DOHH2 (cell line): ENCODE measurements at regions not wholly inside any gene's neighbourhood (a gene's known extent, or its start where the extent isn't known, plus 50 kb on each side); places are given as distances from the start of the nearest gene placed in this dataset.

Source experiments
- H3F3A ChIP-seq: fragments of 200-600 bp; sonication (generic), shearing (Covaris generic); 2 replicates; pipeline ENCODE4 v1.6.0; 2016; ENCODE audit warnings: antibody characterized with exemption, mild to moderate bottlenecking; ENCODE audit not compliant: control insufficient read depth, insufficient read depth
- H3K27ac ChIP-seq: fragments of 200-600 bp; sonication (generic); 2 replicates; pipeline ENCODE4 v1.5.1; 2014; ENCODE audit warnings: low read depth, mild to moderate bottlenecking, low read length, moderate library complexity
- H3K27me3 ChIP-seq: fragments of 200-600 bp; sonication (generic); 2 replicates; pipeline ENCODE4 v1.6.1; 2014; ENCODE audit warnings: mild to moderate bottlenecking, low read length, mixed read lengths; ENCODE audit not compliant: control insufficient read depth
- H3K36me3 ChIP-seq: fragments of 200-600 bp; sonication (generic); 2 replicates; pipeline ENCODE4 v1.6.1; 2014; ENCODE audit warnings: mild to moderate bottlenecking, low read length, moderate library complexity, mixed read lengths; ENCODE audit not compliant: control insufficient read depth
- H3K4me1 ChIP-seq: fragments of 200-600 bp; sonication (generic); 2 replicates; pipeline ENCODE4 v1.6.1; 2014; ENCODE audit warnings: mild to moderate bottlenecking, low read length, mixed read lengths; ENCODE audit not compliant: control insufficient read depth
- H3K4me2 ChIP-seq: fragments of 200-600 bp; sonication (generic); 2 replicates; pipeline ENCODE4 v1.6.0; 2014; ENCODE audit warnings: mild to moderate bottlenecking, low read length, moderate library complexity
- H3K4me3 ChIP-seq: fragments of 200-600 bp; sonication (generic); 2 replicates; pipeline ENCODE4 v1.5.1; 2014; ENCODE audit warnings: mild to moderate bottlenecking, low read length, mixed read lengths
- H3K79me2 ChIP-seq: fragments of 200-600 bp; sonication (generic); 2 replicates; pipeline ENCODE4 v1.6.1; 2014; ENCODE audit warnings: mild to moderate bottlenecking, low read length, mixed read lengths; ENCODE audit not compliant: control insufficient read depth
- H3K9me2 ChIP-seq: fragments of 200-600 bp; sonication (generic); replicated peaks from 2 replicates; pipeline ENCODE4 v1.6.1; 2014; ENCODE audit warnings: mild to moderate bottlenecking, low read length, mixed read lengths; ENCODE audit not compliant: control insufficient read depth
- H3K9me3 ChIP-seq: fragments of 200-600 bp; sonication (generic); 2 replicates; pipeline ENCODE4 v1.6.1; 2014; ENCODE audit warnings: antibody characterized with exemption, low read length, mixed read lengths; ENCODE audit not compliant: control insufficient read depth, insufficient read depth
- H4K20me1 ChIP-seq: fragments of 200-600 bp; sonication (generic); 2 replicates; pipeline ENCODE4 v1.6.0; 2014; ENCODE audit warnings: low read depth, mild to moderate bottlenecking, antibody characterized with exemption, low read length, moderate library complexity; ENCODE audit not compliant: control insufficient read depth, insufficient read depth
- EZH2phosphoT487 ChIP-seq: fragments of 200-600 bp; sonication (generic); IDR thresholded peaks from 2 replicates; pipeline ENCODE4 v1.6.1; 2017; ENCODE audit warnings: borderline replicate concordance, mild to moderate bottlenecking, antibody characterized with exemption, low read length, moderate library complexity, mixed read lengths
- TF ChIP-seq, protein P1 (sequence below): fragments of 200-600 bp; sonication (generic); IDR thresholded peaks from one replicate; pipeline ENCODE4 v1.5.1; 2014; ENCODE audit warnings: antibody characterized with exemption, mild to moderate bottlenecking, low read depth, low read length; ENCODE audit not compliant: poor library complexity, severe bottlenecking

GRCh38 chr1:229067546-229067945 is 203.4 kb upstream of the RAB4A start:
- no peaks in the 10 kb centered on the region for H3K4me1 ChIP-seq
- H3K36me3 ChIP-seq = no peaks in the 10 kb centered on the region
- H3K27ac ChIP-seq = no peak overlapping the region
- H3K4me3 ChIP-seq = no peak overlapping the region
- peaks cover 6% of the 10 kb centered on the region for H3K27me3 ChIP-seq
- no peaks in the 10 kb centered on the region for H4K20me1 ChIP-seq
- H3F3A ChIP-seq = no peaks in the 10 kb centered on the region
- H3K9me3 ChIP-seq = no peaks in the 10 kb centered on the region
- no peaks in the 10 kb centered on the region for H3K9me2 ChIP-seq
- no peak overlapping the region for H3K4me2 ChIP-seq
- H3K79me2 ChIP-seq = no peaks in the 10 kb centered on the region
- no peak for TF ChIP-seq EZH2phosphoT487
- TF ChIP-seq, protein P1, sequence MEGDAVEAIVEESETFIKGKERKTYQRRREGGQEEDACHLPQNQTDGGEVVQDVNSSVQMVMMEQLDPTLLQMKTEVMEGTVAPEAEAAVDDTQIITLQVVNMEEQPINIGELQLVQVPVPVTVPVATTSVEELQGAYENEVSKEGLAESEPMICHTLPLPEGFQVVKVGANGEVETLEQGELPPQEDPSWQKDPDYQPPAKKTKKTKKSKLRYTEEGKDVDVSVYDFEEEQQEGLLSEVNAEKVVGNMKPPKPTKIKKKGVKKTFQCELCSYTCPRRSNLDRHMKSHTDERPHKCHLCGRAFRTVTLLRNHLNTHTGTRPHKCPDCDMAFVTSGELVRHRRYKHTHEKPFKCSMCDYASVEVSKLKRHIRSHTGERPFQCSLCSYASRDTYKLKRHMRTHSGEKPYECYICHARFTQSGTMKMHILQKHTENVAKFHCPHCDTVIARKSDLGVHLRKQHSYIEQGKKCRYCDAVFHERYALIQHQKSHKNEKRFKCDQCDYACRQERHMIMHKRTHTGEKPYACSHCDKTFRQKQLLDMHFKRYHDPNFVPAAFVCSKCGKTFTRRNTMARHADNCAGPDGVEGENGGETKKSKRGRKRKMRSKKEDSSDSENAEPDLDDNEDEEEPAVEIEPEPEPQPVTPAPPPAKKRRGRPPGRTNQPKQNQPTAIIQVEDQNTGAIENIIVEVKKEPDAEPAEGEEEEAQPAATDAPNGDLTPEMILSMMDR = no peak

DNA sequence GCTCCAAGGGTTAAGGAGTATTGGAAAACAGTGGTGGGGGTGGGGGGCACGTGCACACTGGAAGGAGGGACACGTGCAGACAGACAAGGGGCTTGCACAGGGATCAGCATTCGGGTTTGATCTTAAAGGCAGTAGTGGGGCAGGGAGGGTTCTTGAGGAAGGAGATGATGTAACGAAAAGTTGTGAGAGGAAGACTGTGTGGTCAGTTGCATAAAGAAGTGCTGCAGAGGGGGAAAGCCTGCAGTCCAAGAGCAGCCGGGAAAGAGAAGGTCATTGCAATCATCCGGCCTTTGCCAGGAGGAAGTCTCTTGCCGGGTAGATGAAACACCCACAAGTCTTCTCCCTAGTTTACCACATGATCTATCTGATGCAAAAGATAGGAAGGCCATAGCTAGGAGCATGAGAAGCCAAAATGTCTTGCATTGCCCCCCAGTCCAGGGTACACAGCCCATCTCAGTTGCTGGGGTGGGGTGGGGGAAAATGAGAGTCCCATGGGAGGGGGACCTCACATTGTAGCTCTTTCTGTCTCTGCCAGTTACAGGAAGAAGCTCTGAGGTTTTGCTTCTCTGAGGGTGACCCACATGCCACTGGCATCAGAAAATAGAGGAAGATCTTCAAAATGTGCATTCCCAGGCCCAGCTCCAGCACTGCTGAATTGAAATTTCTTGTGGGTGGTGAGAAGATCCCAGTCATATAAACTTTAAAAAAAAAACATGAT is 202.5 kb upstream of the RAB4A start:
- Histone ChIP-seq H3K4me3 (no peak overlapping the region), H3F3A (no peaks in the 10 kb centered on the region), H3K4me1 (no peaks in the 10 kb centered on the region), H3K79me2 (no peaks in the 10 kb centered on the region), H4K20me1 (no peaks in the 10 kb centered on the region), H3K4me2 (no peak overlapping the region), H3K36me3 (no peaks in the 10 kb centered on the region), H3K27ac (no peak overlapping the region), H3K9me2 (no peaks in the 10 kb centered on the region), H3K27me3 (peaks cover 6% of the 10 kb centered on the region), H3K9me3 (no peaks in the 10 kb centered on the region)
- TF ChIP-seq, protein P1 = no peak
- no peak for TF ChIP-seq EZH2phosphoT487

GRCh38 chr1:229069176-229069575 is 201.7 kb upstream of the RAB4A start:
- Histone ChIP-seq H3K9me2 (no peaks in the 10 kb centered on the region), H4K20me1 (no peaks in the 10 kb centered on the region), H3K4me2 (no peak overlapping the region), H3K36me3 (no peaks in the 10 kb centered on the region), H3K4me1 (no peaks in the 10 kb centered on the region), H3K27ac (no peak overlapping the region), H3K79me2 (no peaks in the 10 kb centered on the region), H3K4me3 (no peak overlapping the region), H3K27me3 (peaks cover 6% of the 10 kb centered on the region), H3F3A (no peaks in the 10 kb centered on the region), H3K9me3 (no peaks in the 10 kb centered on the region)
- TF ChIP-seq, protein P1 = no peak
- no peak for TF ChIP-seq EZH2phosphoT487
